Osteoblast (primary cell): ENCODE measurements at regions not wholly inside any gene's neighbourhood (a gene's known extent, or its start where the extent isn't known, plus 50 kb on each side); places are given as distances from the start of the nearest gene placed in this dataset.

ENCODE experiments used
- DNase-seq: peaks from one replicate; pipeline ENCODE4 v3.0.0; 2011; ENCODE audit warnings: low spot score, mixed read lengths; ENCODE audit not compliant: insufficient read length; ENCODE audit errors: missing footprints
- H2AFZ ChIP-seq: 2 replicates; pipeline ENCODE4 v1.6.0; 2011; ENCODE audit warnings: mild to moderate bottlenecking, low read length
- H3K27ac ChIP-seq: 2 replicates; pipeline ENCODE4 v1.5.1; 2011; ENCODE audit warnings: mild to moderate bottlenecking, low read depth, low read length, moderate library complexity
- H3K27me3 ChIP-seq: 2 replicates; pipeline ENCODE4 v1.6.0; 2012; ENCODE audit warnings: mild to moderate bottlenecking, control low read depth, inconsistent platforms, low read length, moderate library complexity; ENCODE audit not compliant: insufficient read depth
- H3K36me3 ChIP-seq: 2 replicates; pipeline ENCODE4 v1.5.1; 2011; ENCODE audit warnings: mild to moderate bottlenecking, low read length, control low read depth, moderate library complexity; ENCODE audit not compliant: insufficient read depth
- H3K4me1 ChIP-seq: 2 replicates; pipeline ENCODE4 v1.5.1; 2011; ENCODE audit warnings: mild to moderate bottlenecking, low read length, control low read depth, moderate library complexity; ENCODE audit not compliant: insufficient read depth
- H3K4me2 ChIP-seq: 2 replicates; pipeline ENCODE4 v1.6.0; 2011; ENCODE audit warnings: mild to moderate bottlenecking, low read length; ENCODE audit not compliant: insufficient read depth
- H3K4me3 ChIP-seq: fragments of 200-600 bp; sonication (generic); 3 replicates; pipeline ENCODE4 v1.5.1; 2012; ENCODE audit warnings: mild to moderate bottlenecking, low read length, inconsistent platforms; ENCODE audit not compliant: insufficient read depth
- H3K79me2 ChIP-seq: 2 replicates; pipeline ENCODE4 v1.6.0; 2012; ENCODE audit warnings: mild to moderate bottlenecking, low read length, control low read depth, inconsistent platforms; ENCODE audit not compliant: insufficient read depth
- H3K9me3 ChIP-seq: 2 replicates; pipeline ENCODE4 v1.5.1; 2011; ENCODE audit warnings: low read depth, low read length, control low read depth
- H4K20me1 ChIP-seq: 2 replicates; pipeline ENCODE4 v1.6.0; 2012; ENCODE audit warnings: mild to moderate bottlenecking, low read length, control low read depth; ENCODE audit not compliant: insufficient read depth
- CTCF ChIP-seq: IDR thresholded peaks from 2 replicates; pipeline ENCODE4 v1.5.1; 2011; ENCODE audit warnings: mild to moderate bottlenecking, low read depth, low read length, moderate library complexity; ENCODE audit errors: extremely low read depth

GRCh38 chr2:138087751-138088593 lies 123.7 kb downstream of the HNMT start:
- no peak overlapping the region for H2AFZ ChIP-seq
- DNase-seq, result no peak
- H3K4me2 ChIP-seq, result no peak overlapping the region
- no peaks in the 10 kb centered on the region for H3K36me3 ChIP-seq
- no peak overlapping the region for H3K4me3 ChIP-seq
- H4K20me1 ChIP-seq, result no peaks in the 10 kb centered on the region
- TF ChIP-seq CTCF, result no peak
- no peak overlapping the region for H3K27ac ChIP-seq
- no peaks in the 10 kb centered on the region for H3K9me3 ChIP-seq
- H3K79me2 ChIP-seq, result no peaks in the 10 kb centered on the region
- H3K27me3 ChIP-seq, result no peaks in the 10 kb centered on the region
- H3K4me1 ChIP-seq, result peaks cover 11% of the 10 kb centered on the region

- Histone ChIP-seq H2AFZ (no peak overlapping the region), H4K20me1 (no peaks in the 10 kb centered on the region), H3K79me2 (no peaks in the 10 kb centered on the region), H3K36me3 (no peaks in the 10 kb centered on the region), H3K4me1 (peaks cover 11% of the 10 kb centered on the region), H3K4me3 (no peak overlapping the region), H3K9me3 (no peaks in the 10 kb centered on the region), H3K4me2 (no peak overlapping the region), H3K27ac (no peak overlapping the region), H3K27me3 (no peaks in the 10 kb centered on the region)
- DNase-seq, result no peak
- TF ChIP-seq CTCF, result peak; percentile 77
Observed at GRCh38 chr2:138090330-138090729, 126.1 kb downstream of the HNMT start.

GRCh38 chr2:138093455-138093854 lies 129.2 kb downstream of the HNMT start:
- Histone ChIP-seq H4K20me1 (no peaks in the 10 kb centered on the region), H3K27me3 (no peaks in the 10 kb centered on the region), H3K27ac (no peak overlapping the region), H3K36me3 (no peaks in the 10 kb centered on the region), H3K4me3 (no peak overlapping the region), H2AFZ (no peak overlapping the region), H3K79me2 (no peaks in the 10 kb centered on the region), H3K4me2 (no peak overlapping the region), H3K9me3 (no peaks in the 10 kb centered on the region), H3K4me1 (no peaks in the 10 kb centered on the region)
- no peak for TF ChIP-seq CTCF
- no peak for DNase-seq

GRCh38 chr2:138094031-138094430 lies 129.8 kb downstream of the HNMT start:
- H3K4me2 ChIP-seq, result no peak overlapping the region
- H2AFZ ChIP-seq, result no peak overlapping the region
- no peaks in the 10 kb centered on the region for H3K4me1 ChIP-seq
- no peak for TF ChIP-seq CTCF
- no peaks in the 10 kb centered on the region for H3K9me3 ChIP-seq
- no peak overlapping the region for H3K27ac ChIP-seq
- no peaks in the 10 kb centered on the region for H3K36me3 ChIP-seq
- H3K4me3 ChIP-seq, result no peak overlapping the region
- H4K20me1 ChIP-seq, result no peaks in the 10 kb centered on the region
- no peak for DNase-seq
- no peaks in the 10 kb centered on the region for H3K79me2 ChIP-seq
- H3K27me3 ChIP-seq, result no peaks in the 10 kb centered on the region
